H1 (cell line): ENCODE measurements at regions not wholly inside any gene's neighbourhood (a gene's known extent, or its start where the extent isn't known, plus 50 kb on each side); places are given as distances from the start of the nearest gene placed in this dataset.

ENCODE experiments used
- CTCF ChIA-PET: fragments of 300-600 bp; sonication (Branson Sonifier 250); formaldehyde crosslinking; loops from one replicate; lab custom pipeline; 2021; ENCODE audit not compliant: partially characterized antibody; lab: Charles Lee
- POLR2A ChIA-PET: fragments of 300-600 bp; sonication (Branson Sonifier 250); formaldehyde crosslinking; loops from one replicate; lab custom pipeline; 2021; ENCODE audit warnings: inconsistent platforms; ENCODE audit not compliant: partially characterized antibody; lab: Charles Lee
- DNase-seq, 2 experiments: peaks; one replicate each; pipeline versions ENCODE4 v3.0.0 to v3.0.0-alpha.2; 2010 to 2022; ENCODE audit warnings: low spot score in 2 of 2, low read depth in 1 of 2, mixed read lengths in 1 of 2
- FAIRE-seq: peaks from 2 replicates; lab custom pipeline; 2011; peaks lifted over from hg19 to GRCh38; lab: Jason Lieb, UNC
- H2AFZ ChIP-seq: 2 replicates; pipeline ENCODE4 v1.8.1; 2012; ENCODE audit warnings: low read length, inconsistent platforms
- H2AK5ac ChIP-seq: 2 replicates; pipeline ENCODE4 v1.6.1; 2013; ENCODE audit warnings: low read depth, low read length
- H2BK120ac ChIP-seq: replicated peaks from 2 replicates; pipeline ENCODE3; 2013; ENCODE audit warnings: low read depth, low read length, inconsistent platforms
- H2BK12ac ChIP-seq: 2 replicates; pipeline ENCODE4 v1.6.1; 2013; ENCODE audit warnings: low read depth, low read length
- H2BK15ac ChIP-seq: 2 replicates; pipeline ENCODE4 v1.6.1; 2013; ENCODE audit warnings: low read length
- H2BK20ac ChIP-seq: 2 replicates; pipeline ENCODE4 v1.6.1; 2013; ENCODE audit warnings: low read length
- H2BK5ac ChIP-seq: 2 replicates; pipeline ENCODE4 v1.6.1; 2013; ENCODE audit warnings: low read depth, low read length
- H3K14ac ChIP-seq: 2 replicates; pipeline ENCODE4 v1.6.1; 2013; ENCODE audit warnings: inconsistent platforms; ENCODE audit not compliant: insufficient read length
- H3K18ac ChIP-seq: 2 replicates; pipeline ENCODE4 v1.6.1; 2013; ENCODE audit warnings: low read length; ENCODE audit errors: extremely low read depth
- H3K23ac ChIP-seq: 2 replicates; pipeline ENCODE4 v1.6.1; 2013; ENCODE audit warnings: inconsistent platforms; ENCODE audit not compliant: insufficient read length
- H3K23me2 ChIP-seq: 2 replicates; pipeline ENCODE4 v1.6.1; 2013; ENCODE audit warnings: low read depth, low read length
- H3K27ac ChIP-seq: 2 replicates; pipeline ENCODE4 v1.6.1; 2011; ENCODE audit warnings: low read depth, low read length, inconsistent platforms
- H3K27me3 ChIP-seq, 4 experiments: replicated peaks in 1 of 4; 1 replicate in 1 of 4; 2 replicates in 3 of 4; pipeline versions ENCODE4 v1.6.1 to v1.8.1; 2011 to 2013; ENCODE audit warnings: low read length in 3 of 4, mild to moderate bottlenecking in 3 of 4, inconsistent platforms in 2 of 4, mixed read lengths in 2 of 4, moderate library complexity in 1 of 4; ENCODE audit not compliant: control insufficient read depth in 3 of 4, insufficient read depth in 3 of 4; ENCODE audit errors: extremely low read depth in 1 of 4
- H3K36me3 ChIP-seq, 4 experiments: 2 replicates each; pipeline versions ENCODE4 v1.6.1 to v1.8.1; 2011 to 2013; ENCODE audit warnings: mild to moderate bottlenecking in 4 of 4, low read length in 3 of 4, moderate library complexity in 2 of 4, control low read depth in 1 of 4, inconsistent platforms in 1 of 4; ENCODE audit not compliant: insufficient read depth in 4 of 4, control insufficient read depth in 2 of 4
- H3K4ac ChIP-seq: replicated peaks from 2 replicates; pipeline ENCODE3; 2013; ENCODE audit warnings: low read length, low read depth, mixed read lengths, inconsistent platforms; ENCODE audit not compliant: insufficient read length
- H3K4me1 ChIP-seq, 4 experiments: replicated peaks in 1 of 4; 1 replicate in 1 of 4; 2 replicates in 3 of 4; pipeline versions ENCODE4 v1.6.1 to v1.8.1; 2011 to 2013; ENCODE audit warnings: low read length in 3 of 4, inconsistent platforms in 2 of 4, mixed read lengths in 1 of 4; ENCODE audit not compliant: insufficient read depth in 4 of 4, control insufficient read depth in 3 of 4
- H3K4me2 ChIP-seq, 2 experiments: 2 replicates each; pipeline versions ENCODE4 v1.6.1 to v1.8.1; 2011 to 2013; ENCODE audit warnings: low read depth in 2 of 2, low read length in 2 of 2, control low read depth in 1 of 2, inconsistent platforms in 1 of 2, mild to moderate bottlenecking in 1 of 2; ENCODE audit not compliant: insufficient read depth in 1 of 2
- H3K4me3 ChIP-seq, 4 experiments: fragments of 200-600, 300-600 bp in 1 of 4; sonication (generic), shearing (Covaris generic), sonication (Bioruptor Twin) in 1 of 4; 2 replicates each; pipeline versions ENCODE4 v1.5.1 to v1.8.1; 2011 to 2016; ENCODE audit warnings: low read length in 4 of 4, low read depth in 3 of 4, control low read depth in 2 of 4, inconsistent platforms in 2 of 4, mild to moderate bottlenecking in 2 of 4, mixed read lengths in 1 of 4, moderate library complexity in 1 of 4; ENCODE audit not compliant: insufficient read depth in 2 of 4; ENCODE audit errors: extremely low read depth in 1 of 4
- H3K56ac ChIP-seq: replicated peaks from 2 replicates; pipeline ENCODE3; 2013; ENCODE audit warnings: low read depth, mild to moderate bottlenecking, mixed read lengths, low read length, inconsistent platforms; ENCODE audit not compliant: insufficient read length
- H3K79me1 ChIP-seq: 2 replicates; pipeline ENCODE4 v1.6.1; 2013; ENCODE audit warnings: low read depth, low read length, control low read depth
- H3K79me2 ChIP-seq, 2 experiments: 2 replicates each; pipeline versions ENCODE4 v1.6.1 to v1.8.1; 2012 to 2013; ENCODE audit warnings: low read length in 2 of 2, mild to moderate bottlenecking in 2 of 2, inconsistent platforms in 1 of 2; ENCODE audit not compliant: insufficient read depth in 2 of 2, control insufficient read depth in 1 of 2
- H3K9ac ChIP-seq, 4 experiments: replicated peaks in 1 of 4; 1 replicate in 1 of 4; 2 replicates in 3 of 4; pipeline versions ENCODE4 v1.6.1 to v1.8.1; 2011 to 2013; ENCODE audit warnings: low read depth in 3 of 4, low read length in 3 of 4, control low read depth in 2 of 4, mild to moderate bottlenecking in 2 of 4, moderate library complexity in 2 of 4, inconsistent platforms in 1 of 4; ENCODE audit errors: extremely low read depth in 1 of 4
- H3K9me3 ChIP-seq, 2 experiments: 2 replicates each; pipeline versions ENCODE4 v1.6.1 to v1.8.1; 2012 to 2013; ENCODE audit warnings: mild to moderate bottlenecking in 2 of 2, moderate library complexity in 2 of 2, control low read depth in 1 of 2, inconsistent platforms in 1 of 2, low read depth in 1 of 2, low read length in 1 of 2, mixed read lengths in 1 of 2; ENCODE audit not compliant: insufficient read depth in 2 of 2
- H4K20me1 ChIP-seq, 2 experiments: replicated peaks in 1 of 2; 2 replicates each; pipeline versions ENCODE3 to v1.8.1; 2011 to 2013; ENCODE audit warnings: inconsistent platforms in 2 of 2, low read length in 2 of 2, mild to moderate bottlenecking in 1 of 2; ENCODE audit not compliant: insufficient read depth in 2 of 2, control insufficient read depth in 1 of 2
- H4K5ac ChIP-seq: 2 replicates; pipeline ENCODE4 v1.6.1; 2013; ENCODE audit warnings: low read length, low read depth, mixed read lengths, inconsistent platforms; ENCODE audit not compliant: insufficient read length
- H4K8ac ChIP-seq: 2 replicates; pipeline ENCODE4 v1.8.0; 2013; ENCODE audit warnings: mild to moderate bottlenecking, moderate library complexity, low read length, inconsistent platforms; ENCODE audit not compliant: insufficient read depth; ENCODE audit errors: extremely low read depth
- H4K91ac ChIP-seq: replicated peaks from 2 replicates; pipeline ENCODE3; 2013; ENCODE audit warnings: low read length, mixed read lengths, inconsistent platforms; ENCODE audit not compliant: insufficient read length
- CREB1 ChIP-seq: IDR thresholded peaks from 2 replicates; pipeline ENCODE4 v1.6.1; 2012; ENCODE audit warnings: inconsistent platforms
- EP300 ChIP-seq, 2 experiments: IDR thresholded peaks; 1 replicate in 1 of 2; 2 replicates in 1 of 2; pipeline ENCODE4 v1.6.1; 2011 to 2012; ENCODE audit warnings: low read depth in 2 of 2, low read length in 2 of 2, mild to moderate bottlenecking in 2 of 2, borderline replicate concordance in 1 of 2, inconsistent platforms in 1 of 2, moderate library complexity in 1 of 2
- KDM1A ChIP-seq: fragments of 200-600, 300-600 bp; sonication (generic); IDR thresholded peaks from 2 replicates; pipeline ENCODE4 v1.7.1; 2016; ENCODE audit warnings: mild to moderate bottlenecking, low read length, borderline replicate concordance
- YY1 ChIP-seq: IDR thresholded peaks from 2 replicates; pipeline ENCODE4 v1.6.1; 2011; ENCODE audit warnings: low read depth, mild to moderate bottlenecking, low read length
- WGBS, 2 experiments: shearing (Covaris generic) in 1 of 2; methylation state at CpG; one replicate each; pipeline versions ENCODE4 v1.1.6 to v1.1.7; 2013 to 2015; ENCODE audit warnings: low lambda C conversion rate in 2 of 2, mixed read lengths in 2 of 2, inconsistent platforms in 1 of 2, low coverage in 1 of 2, missing lambda C conversion rate in 1 of 2; ENCODE audit not compliant: insufficient replicate concordance in 2 of 2, insufficient coverage in 1 of 2, insufficient read length in 1 of 2; ENCODE audit errors: extremely low coverage in 1 of 2, missing lambda C conversion rate in 1 of 2; 5-methylcytosine and 5-hydroxymethylcytosine counted together

DNA sequence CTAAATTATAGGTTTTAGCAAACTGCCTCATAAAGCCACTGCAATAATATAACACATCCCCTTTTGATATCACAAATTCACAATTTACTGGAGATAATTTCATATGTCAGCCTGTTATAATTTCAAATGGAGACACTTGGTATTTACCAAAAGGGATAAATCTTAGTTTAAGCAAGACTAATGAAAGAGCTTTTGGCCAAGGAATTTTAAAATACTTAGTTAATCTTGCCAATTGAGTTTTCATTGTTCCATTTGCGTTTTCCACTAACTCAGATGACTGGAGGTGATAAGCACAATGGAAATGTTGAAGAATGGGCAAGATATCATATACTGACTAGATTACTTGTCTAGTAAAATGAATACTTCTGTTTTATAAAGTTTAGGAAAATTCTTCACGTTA, 379.3 kb upstream of the SYT4 start:
- CTCF ChIA-PET = interaction anchor here (0.6 kb wide), 1 partner anchor 1387 kb away, joined by 5 read pairs; no protein-coding TSS in a partner anchor

More for the DNA sequence above, 379.3 kb upstream of the SYT4 start:
- Histone ChIP-seq H2BK120ac (no peak overlapping the region), H2AK5ac (no peak overlapping the region), H3K79me1 (no peaks in the 10 kb centered on the region), H3K4ac (no peak overlapping the region), H4K8ac (no peak overlapping the region), H2BK5ac (no peak overlapping the region), H3K56ac (no peak overlapping the region), H3K9me3 (peaks cover 0 to 3% of the 10 kb centered on the region in 2 experiments; a peak in 1 of 4 replicates), H2AFZ (no peak overlapping the region), H4K91ac (no peak overlapping the region), H3K18ac (no peak overlapping the region), H3K27me3 (no peaks in the 10 kb centered on the region), H3K4me3 (no peak overlapping the region), H2BK12ac (no peak overlapping the region), H2BK15ac (no peak overlapping the region), H3K4me2 (no peak overlapping the region), H3K23me2 (no peaks in the 10 kb centered on the region), H3K79me2 (no peaks in the 10 kb centered on the region), H4K5ac (no peak overlapping the region), H3K4me1 (no peaks in the 10 kb centered on the region; a peak in 1 of 7 replicates)
- no peak for FAIRE-seq
- no peak for DNase-seq
- 93% methylated on average over 2 of the region's 2 CpGs; no CpG with 5 or more reads in 1 of the 2 experiments for WGBS, 2 experiments
- POLR2A ChIA-PET = no interaction called here
- TF ChIP-seq EP300 (IDR thresholded peaks at IDR 0.05; ENCODE audit: borderline replicate concordance in 1 of 2, low read depth in 2 of 2, low read length in 2 of 2) (no peak), KDM1A (no peak), CREB1 (no peak), YY1 (no peak)
- TF ChIP-seq, all 59 proteins: peak for 0
- no peaks in the 10 kb centered on the region for H4K20me1 ChIP-seq
- no peak overlapping the region for H2BK20ac ChIP-seq
- no peak overlapping the region for H3K23ac ChIP-seq
- no peaks in the 10 kb centered on the region for H3K36me3 ChIP-seq
- H3K14ac ChIP-seq = no peak overlapping the region
- no peak overlapping the region for H3K9ac ChIP-seq
- no peak overlapping the region for H3K27ac ChIP-seq
